ENCODE measurements at regions not wholly inside any gene's neighbourhood (a gene's known extent, or its start where the extent isn't known, plus 50 kb on each side); places are given as distances from the start of the nearest gene placed in this dataset.

GRCh38 chr20:52242237-52243230 is 51.0 kb upstream of the ZFP64 start:
- DNase-seq (ENCODE audit: low read depth): no peak
- H3K4me3 ChIP-seq (ENCODE audit: low read length): no peak overlapping the region
- TF ChIP-seq CTCF (conservative IDR thresholded peaks at IDR 0.05; ENCODE audit: low read depth, low read length): no peak
